Lung (tissue), 11 donors: ENCODE measurements at regions not wholly inside any gene's neighbourhood (a gene's known extent, or its start where the extent isn't known, plus 50 kb on each side); places are given as distances from the start of the nearest gene placed in this dataset.

ENCODE experiments used
- ATAC-seq: fragments of 200-7000 bp; cut with Tn5 transposase; one replicate; pipeline ENCODE4 v1.9.1; 2020; ENCODE audit warnings: moderate number of reproducible peaks; ENCODE audit not compliant: insufficient read depth, low FRiP score
- DNase-seq, 3 donors: peaks; one replicate each; pipeline ENCODE4 v3.0.0-alpha.2; 2013 to 2017
- H3K27ac ChIP-seq, 2 donors: one replicate each; pipeline ENCODE4 v1.5.1; 2013; ENCODE audit warnings: mild to moderate bottlenecking in 2 of 2, moderate library complexity in 2 of 2, control low read depth in 1 of 2, inconsistent platforms in 1 of 2, low read depth in 1 of 2, low read length in 1 of 2
- H3K27me3 ChIP-seq, 3 donors: one replicate each; pipeline ENCODE4 v1.5.1; 2013; ENCODE audit warnings: low read length in 2 of 3; ENCODE audit not compliant: control insufficient read depth in 3 of 3, insufficient read depth in 3 of 3
- H3K36me3 ChIP-seq, 4 donors: one replicate each; pipeline ENCODE4 v1.5.1; 2013; ENCODE audit warnings: low read length in 4 of 4, mild to moderate bottlenecking in 1 of 4, moderate library complexity in 1 of 4; ENCODE audit not compliant: control insufficient read depth in 4 of 4, insufficient read depth in 4 of 4
- H3K4me1 ChIP-seq, 5 donors: one replicate each; pipeline ENCODE4 v1.5.1; 2013; ENCODE audit warnings: low read length in 5 of 5, mild to moderate bottlenecking in 2 of 5, moderate library complexity in 1 of 5; ENCODE audit not compliant: control insufficient read depth in 5 of 5, insufficient read depth in 5 of 5
- H3K4me3 ChIP-seq: one replicate; pipeline ENCODE4 v1.5.1; 2013; ENCODE audit warnings: mild to moderate bottlenecking, control low read depth, moderate library complexity
- H3K9ac ChIP-seq, 2 donors: one replicate each; pipeline ENCODE4 v1.5.1; 2013; ENCODE audit warnings: low read length in 2 of 2, control low read depth in 1 of 2; ENCODE audit not compliant: insufficient read depth in 1 of 2
- H3K9me3 ChIP-seq, 4 donors: one replicate each; pipeline ENCODE4 v1.5.1; 2013; ENCODE audit warnings: low read length in 3 of 4, mild to moderate bottlenecking in 1 of 4, moderate library complexity in 1 of 4; ENCODE audit not compliant: control insufficient read depth in 4 of 4, insufficient read depth in 3 of 4
- CTCF ChIP-seq: IDR thresholded peaks from 2 replicates; pipeline ENCODE4 v1.5.1; 2012; ENCODE audit warnings: mild to moderate bottlenecking; ENCODE audit errors: control extremely low read depth, extremely low read depth
- WGBS, 2 donors: extraction: QIAGEN DNeasy Blood & Tissue Kit; methylation state at CpG; one replicate each; pipeline ENCODE4 v1.1.7; 2013; 5-methylcytosine and 5-hydroxymethylcytosine counted together
- donor health status: control.
- donor health status: control.
- donor health status: Bipolar disorder and iron deficiency.
- donor health status: healthy.
- donor health status: DM: yes; HTN: yes; CAD: no.

- Histone ChIP-seq H3K4me1 (peaks cover 0 to 5% (median 0%) of the 10 kb centered on the region in 5 donors), H3K36me3 (no peaks in the 10 kb centered on the region), H3K9me3 (no peaks in the 10 kb centered on the region), H3K9ac (no peak overlapping the region), H3K27ac (no peak overlapping the region), H3K4me3 (no peak overlapping the region), H3K27me3 (no peaks in the 10 kb centered on the region)
- WGBS, 2 donors, result 81 to 84% methylated on average over 4 of the region's 4 CpGs
- no peak for TF ChIP-seq CTCF
- no peak for ATAC-seq
- DNase-seq, result peak; percentile 43 to 86 (median 76)
Measured at GRCh38 chr6:113291751-113292445, 565.2 kb upstream of the MARCKS start.

- Histone ChIP-seq H3K36me3 (no peaks in the 10 kb centered on the region), H3K4me1 (peaks cover 0 to 5% (median 0%) of the 10 kb centered on the region in 5 donors), H3K9ac (no peak overlapping the region), H3K9me3 (no peaks in the 10 kb centered on the region), H3K4me3 (no peak overlapping the region), H3K27me3 (no peaks in the 10 kb centered on the region), H3K27ac (no peak overlapping the region)
- DNase-seq (no peak), ATAC-seq (no peak)
- 84 to 89% methylated on average over 3 of the region's 3 CpGs for WGBS, 2 donors
- no peak for TF ChIP-seq CTCF
Measured at GRCh38 chr6:113292646-113293422, 564.3 kb upstream of the MARCKS start.

GRCh38 chr6:113293423-113293740 lies 563.8 kb upstream of the MARCKS start:
- Histone ChIP-seq H3K4me1 (peaks cover 0 to 5% (median 0%) of the 10 kb centered on the region in 5 donors), H3K36me3 (no peaks in the 10 kb centered on the region), H3K4me3 (no peak overlapping the region), H3K9ac (no peak overlapping the region), H3K27me3 (no peaks in the 10 kb centered on the region), H3K27ac (no peak overlapping the region), H3K9me3 (no peaks in the 10 kb centered on the region)
- ATAC-seq (no peak), DNase-seq (peak in 1 of 3 donors; percentile 18)
- TF ChIP-seq CTCF, result no peak
